Natural killer cell treated with Interleukin-12 subunit alpha and Interleukin-12 subunit beta and Interleukin-15 and Interleukin-18, amount 100 ng/mL, for 72 hours (primary cell): ENCODE measurements at regions not wholly inside any gene's neighbourhood (a gene's known extent, or its start where the extent isn't known, plus 50 kb on each side); places are given as distances from the start of the nearest gene placed in this dataset.

Experiments
- ATAC-seq, 2 donors: fragments of 150-1000 bp; cut with Tn5 transposase in 1 of 2; sonication (Bioruptor Pico), chemical (Tn5 transposase) in 1 of 2; 2 replicates each; pipeline ENCODE4 v1.10.0; 2021
- DNase-seq: peaks from one replicate; pipeline ENCODE4 v3.0.0; 2022; ENCODE audit warnings: low spot score
- H3K27ac Mint-ChIP-seq, 2 donors: 1 replicate in 1 of 2; 2 replicates in 1 of 2; pipeline ENCODE4 v1.8.0; 2022; ENCODE audit warnings: mixed read lengths in 2 of 2, mild to moderate bottlenecking in 1 of 2, moderate library complexity in 1 of 2
- H3K27me3 Mint-ChIP-seq, 2 donors: 1 replicate in 1 of 2; 2 replicates in 1 of 2; pipeline ENCODE4 v1.8.0; 2022; ENCODE audit warnings: mixed read lengths in 2 of 2
- H3K36me3 Mint-ChIP-seq: one replicate; pipeline ENCODE4 v1.8.0; 2022; ENCODE audit warnings: mixed read lengths
- H3K4me1 Mint-ChIP-seq, 2 donors: 1 replicate in 1 of 2; 2 replicates in 1 of 2; pipeline ENCODE4 v1.8.0; 2022; ENCODE audit warnings: low read depth in 2 of 2, mixed read lengths in 2 of 2, mild to moderate bottlenecking in 1 of 2
- H3K4me3 Mint-ChIP-seq: one replicate; pipeline ENCODE4 v1.8.0; 2022; ENCODE audit warnings: mixed read lengths
- H3K9me3 Mint-ChIP-seq: 2 replicates; pipeline ENCODE4 v1.8.0; 2022; ENCODE audit warnings: mixed read lengths

- no peaks in the 10 kb centered on the region for H3K27me3 Mint-ChIP-seq
- no peaks in the 10 kb centered on the region for H3K4me1 Mint-ChIP-seq
- ATAC-seq (no peak), DNase-seq (no peak)
- H3K36me3 Mint-ChIP-seq = no peaks in the 10 kb centered on the region
- no peak overlapping the region for H3K4me3 Mint-ChIP-seq
- peaks cover 20% of the 10 kb centered on the region for H3K9me3 Mint-ChIP-seq
- H3K27ac Mint-ChIP-seq = no peak overlapping the region
Observed at GRCh38 chr4:179116011-179116410, 1673.8 kb upstream of the AGA start.

DNA sequence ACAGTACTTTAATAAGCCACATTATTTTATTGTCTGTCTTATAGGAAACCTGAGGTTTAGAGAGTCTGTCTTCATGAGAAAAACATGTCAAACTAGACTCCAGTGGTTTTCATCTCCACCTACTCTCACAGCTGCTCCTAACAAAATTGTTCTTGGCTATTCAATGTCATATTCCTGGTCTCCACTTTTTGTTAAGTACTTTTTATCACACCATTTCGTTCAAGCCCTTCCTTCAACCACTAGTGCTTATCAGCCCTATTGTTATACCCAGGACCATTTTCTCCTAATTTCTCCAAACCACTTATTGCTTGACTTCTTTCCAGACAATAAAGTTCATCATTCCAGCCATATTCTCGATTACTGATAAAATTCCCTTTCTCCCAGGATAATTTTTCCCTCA, 1674.3 kb upstream of the AGA start:
- no peak for ATAC-seq
- no peaks in the 10 kb centered on the region for H3K27me3 Mint-ChIP-seq
- no peak overlapping the region for H3K4me3 Mint-ChIP-seq
- no peaks in the 10 kb centered on the region for H3K4me1 Mint-ChIP-seq
- DNase-seq = no peak
- H3K9me3 Mint-ChIP-seq = peaks cover 17% of the 10 kb centered on the region
- H3K27ac Mint-ChIP-seq = no peak overlapping the region
- no peaks in the 10 kb centered on the region for H3K36me3 Mint-ChIP-seq

- no peak overlapping the region for H3K4me3 Mint-ChIP-seq
- H3K27ac Mint-ChIP-seq = no peak overlapping the region
- no peak for DNase-seq
- ATAC-seq = no peak
- peaks cover 6% of the 10 kb centered on the region for H3K36me3 Mint-ChIP-seq
- H3K27me3 Mint-ChIP-seq = no peaks in the 10 kb centered on the region
- H3K4me1 Mint-ChIP-seq = no peaks in the 10 kb centered on the region
- peaks cover 9% of the 10 kb centered on the region for H3K9me3 Mint-ChIP-seq
Observed at GRCh38 chr4:179123084-179123483, 1680.8 kb upstream of the AGA start.

GRCh38 chr4:179124419-179124818, 1682.2 kb upstream of the AGA start:
- no peak for ATAC-seq
- no peak for DNase-seq
- H3K4me3 Mint-ChIP-seq = no peak overlapping the region

DNA sequence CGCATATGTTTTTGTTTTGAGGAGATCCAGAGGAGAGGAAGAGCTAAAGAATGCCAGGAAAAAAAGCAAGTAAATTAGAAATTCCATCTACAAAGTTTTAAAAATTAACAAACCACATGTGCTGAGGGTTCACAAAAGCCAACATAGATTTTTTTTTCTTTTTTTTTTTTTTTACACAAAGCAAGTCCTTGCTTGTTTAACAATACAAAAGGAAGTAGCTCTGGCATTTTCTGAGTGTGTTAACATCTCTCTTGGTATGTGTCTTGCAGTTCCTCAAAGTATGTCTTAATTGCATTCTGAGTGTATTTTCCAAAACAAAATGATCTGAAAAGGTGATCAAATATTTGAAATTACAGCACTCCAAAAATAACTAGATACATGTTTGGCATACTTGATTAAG, 1682.7 kb upstream of the AGA start:
- Mint-ChIP-seq H3K4me1 (no peaks in the 10 kb centered on the region), H3K27ac (no peak overlapping the region), H3K27me3 (no peaks in the 10 kb centered on the region), H3K4me3 (no peak overlapping the region), H3K9me3 (peaks cover 17% of the 10 kb centered on the region), H3K36me3 (peaks cover 6% of the 10 kb centered on the region)
- ATAC-seq (no peak), DNase-seq (no peak)

More at GRCh38 chr4:179124419-179124818, 1682.2 kb upstream of the AGA start:
- Mint-ChIP-seq H3K36me3 (peaks cover 6% of the 10 kb centered on the region), H3K4me1 (no peaks in the 10 kb centered on the region), H3K27ac (no peak overlapping the region), H3K27me3 (no peaks in the 10 kb centered on the region), H3K9me3 (peaks cover 14% of the 10 kb centered on the region)

GRCh38 chr4:179125870-179126269, 1683.6 kb upstream of the AGA start:
- DNase-seq (no peak), ATAC-seq (no peak)
- H3K27me3 Mint-ChIP-seq = no peaks in the 10 kb centered on the region
- H3K9me3 Mint-ChIP-seq = peaks cover 17% of the 10 kb centered on the region
- H3K27ac Mint-ChIP-seq = no peak overlapping the region
- H3K36me3 Mint-ChIP-seq = peaks cover 6% of the 10 kb centered on the region
- no peak overlapping the region for H3K4me3 Mint-ChIP-seq
- no peaks in the 10 kb centered on the region for H3K4me1 Mint-ChIP-seq

GRCh38 chr4:179128299-179128698, 1686.1 kb upstream of the AGA start:
- Mint-ChIP-seq H3K36me3 (peaks cover 6% of the 10 kb centered on the region), H3K4me1 (no peaks in the 10 kb centered on the region), H3K27me3 (no peaks in the 10 kb centered on the region), H3K27ac (no peak overlapping the region), H3K4me3 (no peak overlapping the region), H3K9me3 (peaks cover 17% of the 10 kb centered on the region)
- ATAC-seq (no peak), DNase-seq (no peak)

GRCh38 chr4:179130122-179130714, 1688.0 kb upstream of the AGA start:
- no peak overlapping the region for H3K4me3 Mint-ChIP-seq
- no peaks in the 10 kb centered on the region for H3K36me3 Mint-ChIP-seq

DNA sequence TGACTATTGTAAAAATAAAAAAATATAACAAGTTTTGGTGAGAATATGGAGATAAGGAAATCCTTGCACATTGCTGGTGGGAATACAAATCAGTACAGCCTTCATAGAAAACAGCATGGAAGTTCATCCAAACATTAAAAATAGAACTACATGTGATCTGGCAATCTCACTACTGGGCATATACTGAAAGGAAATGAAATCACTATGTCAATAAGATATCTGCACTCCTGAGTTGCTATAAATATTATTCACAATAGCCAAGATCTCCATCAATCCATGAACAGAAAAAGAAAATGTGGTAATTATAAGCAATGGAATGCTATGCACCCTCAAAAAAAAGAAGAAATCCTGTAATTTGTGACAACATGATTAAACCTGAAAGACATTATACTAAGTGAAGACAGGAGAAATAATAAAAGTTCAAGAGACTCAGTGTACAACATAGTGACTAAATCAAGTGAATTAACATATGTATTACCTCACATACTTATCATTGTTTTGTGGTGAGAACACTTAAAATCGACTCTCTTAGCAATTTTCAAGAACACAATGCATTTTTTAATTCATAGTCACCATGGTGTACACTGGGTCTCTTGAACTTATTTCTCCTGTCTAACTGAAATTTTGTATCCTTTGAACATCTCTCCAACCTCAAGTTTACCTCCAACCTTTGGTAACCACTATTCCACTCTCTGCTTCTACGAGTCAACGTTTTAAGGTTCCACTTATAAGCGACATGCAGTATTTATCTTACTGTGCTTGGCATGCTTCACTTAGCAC, 1703.7 kb upstream of the AGA start:
- Mint-ChIP-seq H3K27me3 (no peaks in the 10 kb centered on the region), H3K4me3 (no peak overlapping the region), H3K36me3 (no peaks in the 10 kb centered on the region), H3K27ac (no peak overlapping the region), H3K9me3 (peaks cover 9% of the 10 kb centered on the region), H3K4me1 (no peaks in the 10 kb centered on the region)
- DNase-seq (no peak), ATAC-seq (no peak)

More at GRCh38 chr4:179130122-179130714, 1688.0 kb upstream of the AGA start:
- Mint-ChIP-seq H3K9me3 (peaks cover 12% of the 10 kb centered on the region), H3K27me3 (no peaks in the 10 kb centered on the region), H3K4me1 (no peaks in the 10 kb centered on the region), H3K27ac (no peak overlapping the region)
- DNase-seq = no peak
- ATAC-seq = no peak

GRCh38 chr4:179151770-179152169, 1709.5 kb upstream of the AGA start:
- Mint-ChIP-seq H3K27me3 (no peaks in the 10 kb centered on the region), H3K36me3 (peaks cover 8% of the 10 kb centered on the region), H3K9me3 (peaks cover 14% of the 10 kb centered on the region), H3K4me3 (no peak overlapping the region), H3K4me1 (no peaks in the 10 kb centered on the region), H3K27ac (no peak overlapping the region)
- DNase-seq (no peak), ATAC-seq (no peak)

GRCh38 chr4:179163147-179163546, 1720.9 kb upstream of the AGA start:
- H3K36me3 Mint-ChIP-seq = peaks cover 15% of the 10 kb centered on the region
- no peak overlapping the region for H3K4me3 Mint-ChIP-seq

DNA sequence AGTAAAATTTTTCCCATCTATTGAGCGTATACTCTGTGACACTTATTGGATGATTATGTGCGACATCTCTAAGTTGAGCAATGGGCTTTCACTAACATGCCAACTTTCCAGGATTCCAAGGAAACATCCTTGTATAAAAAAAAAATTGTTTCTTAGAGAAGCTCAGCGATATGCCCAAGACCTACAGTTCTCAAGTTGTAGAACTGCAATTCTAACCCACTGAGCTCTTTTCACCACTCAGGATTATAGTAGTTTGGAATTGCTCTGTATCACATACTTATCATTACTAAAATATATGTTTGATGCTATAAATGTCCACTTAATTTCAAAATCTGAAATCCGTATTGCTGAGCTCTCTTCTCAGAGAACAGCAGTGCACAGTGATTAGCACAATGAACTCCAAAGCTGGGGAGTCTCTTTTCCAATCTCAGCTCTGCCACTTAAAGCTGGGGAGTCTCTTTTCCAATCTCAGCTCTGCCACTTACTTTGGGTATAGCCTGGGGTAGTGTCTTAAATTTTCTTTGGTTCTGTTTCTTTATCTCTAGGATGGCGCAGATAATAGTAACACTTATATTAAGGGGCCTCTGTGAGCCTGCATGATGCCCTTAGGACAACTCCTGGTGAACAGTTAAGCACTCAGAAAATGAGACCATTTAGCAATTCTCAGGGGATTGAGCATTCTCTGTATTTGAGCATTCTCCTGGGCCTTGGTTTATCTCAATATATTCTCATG, 1722.2 kb upstream of the AGA start:
- H3K4me1 Mint-ChIP-seq = no peaks in the 10 kb centered on the region
- no peaks in the 10 kb centered on the region for H3K27me3 Mint-ChIP-seq
- H3K27ac Mint-ChIP-seq = no peak overlapping the region
- DNase-seq = no peak
- peaks cover 15% of the 10 kb centered on the region for H3K36me3 Mint-ChIP-seq
- peaks cover 24% of the 10 kb centered on the region for H3K9me3 Mint-ChIP-seq
- H3K4me3 Mint-ChIP-seq = no peak overlapping the region
- no peak for ATAC-seq

More at GRCh38 chr4:179163147-179163546, 1720.9 kb upstream of the AGA start:
- DNase-seq (no peak), ATAC-seq (no peak)
- peaks cover 19% of the 10 kb centered on the region for H3K9me3 Mint-ChIP-seq
- no peak overlapping the region for H3K27ac Mint-ChIP-seq
- H3K27me3 Mint-ChIP-seq = no peaks in the 10 kb centered on the region
- H3K4me1 Mint-ChIP-seq = no peaks in the 10 kb centered on the region

GRCh38 chr4:179165000-179165738, 1722.9 kb upstream of the AGA start:
- Mint-ChIP-seq H3K4me1 (no peaks in the 10 kb centered on the region), H3K4me3 (no peak overlapping the region), H3K27me3 (no peaks in the 10 kb centered on the region), H3K36me3 (peaks cover 15% of the 10 kb centered on the region), H3K27ac (no peak overlapping the region), H3K9me3 (peaks cover 27% of the 10 kb centered on the region)
- DNase-seq (no peak), ATAC-seq (no peak)
